Osteoblast (primary cell): ENCODE measurements at regions not wholly inside any gene's neighbourhood (a gene's known extent, or its start where the extent isn't known, plus 50 kb on each side); places are given as distances from the start of the nearest gene placed in this dataset.

Source experiments
- DNase-seq: peaks from one replicate; pipeline ENCODE4 v3.0.0; 2011; ENCODE audit warnings: low spot score, mixed read lengths; ENCODE audit not compliant: insufficient read length; ENCODE audit errors: missing footprints
- H2AFZ ChIP-seq: 2 replicates; pipeline ENCODE4 v1.6.0; 2011; ENCODE audit warnings: mild to moderate bottlenecking, low read length
- H3K27ac ChIP-seq: 2 replicates; pipeline ENCODE4 v1.5.1; 2011; ENCODE audit warnings: mild to moderate bottlenecking, low read depth, low read length, moderate library complexity
- H3K27me3 ChIP-seq: 2 replicates; pipeline ENCODE4 v1.6.0; 2012; ENCODE audit warnings: mild to moderate bottlenecking, control low read depth, inconsistent platforms, low read length, moderate library complexity; ENCODE audit not compliant: insufficient read depth
- H3K36me3 ChIP-seq: 2 replicates; pipeline ENCODE4 v1.5.1; 2011; ENCODE audit warnings: mild to moderate bottlenecking, low read length, control low read depth, moderate library complexity; ENCODE audit not compliant: insufficient read depth
- H3K4me1 ChIP-seq: 2 replicates; pipeline ENCODE4 v1.5.1; 2011; ENCODE audit warnings: mild to moderate bottlenecking, low read length, control low read depth, moderate library complexity; ENCODE audit not compliant: insufficient read depth
- H3K4me2 ChIP-seq: 2 replicates; pipeline ENCODE4 v1.6.0; 2011; ENCODE audit warnings: mild to moderate bottlenecking, low read length; ENCODE audit not compliant: insufficient read depth
- H3K4me3 ChIP-seq: fragments of 200-600 bp; sonication (generic); 3 replicates; pipeline ENCODE4 v1.5.1; 2012; ENCODE audit warnings: mild to moderate bottlenecking, low read length, inconsistent platforms; ENCODE audit not compliant: insufficient read depth
- H3K79me2 ChIP-seq: 2 replicates; pipeline ENCODE4 v1.6.0; 2012; ENCODE audit warnings: mild to moderate bottlenecking, low read length, control low read depth, inconsistent platforms; ENCODE audit not compliant: insufficient read depth
- H3K9me3 ChIP-seq: 2 replicates; pipeline ENCODE4 v1.5.1; 2011; ENCODE audit warnings: low read depth, low read length, control low read depth
- H4K20me1 ChIP-seq: 2 replicates; pipeline ENCODE4 v1.6.0; 2012; ENCODE audit warnings: mild to moderate bottlenecking, low read length, control low read depth; ENCODE audit not compliant: insufficient read depth
- CTCF ChIP-seq: IDR thresholded peaks from 2 replicates; pipeline ENCODE4 v1.5.1; 2011; ENCODE audit warnings: mild to moderate bottlenecking, low read depth, low read length, moderate library complexity; ENCODE audit errors: extremely low read depth

- Histone ChIP-seq H3K9me3 (no peaks in the 10 kb centered on the region), H3K4me1 (no peaks in the 10 kb centered on the region), H2AFZ (no peak overlapping the region), H3K27me3 (no peaks in the 10 kb centered on the region), H3K27ac (no peak overlapping the region), H3K79me2 (no peaks in the 10 kb centered on the region), H3K4me2 (no peak overlapping the region), H4K20me1 (no peaks in the 10 kb centered on the region), H3K36me3 (no peaks in the 10 kb centered on the region), H3K4me3 (no peak overlapping the region)
- DNase-seq: no peak
- no peak for TF ChIP-seq CTCF
Measured at GRCh38 chr9:82665324-82665723, 397.6 kb downstream of the RASEF start.

GRCh38 chr9:82668689-82669199 is 394.2 kb downstream of the RASEF start:
- DNase-seq: no peak
- Histone ChIP-seq H3K36me3 (no peaks in the 10 kb centered on the region), H3K27me3 (no peaks in the 10 kb centered on the region), H4K20me1 (no peaks in the 10 kb centered on the region), H3K4me3 (no peak overlapping the region), H3K27ac (no peak overlapping the region), H3K79me2 (no peaks in the 10 kb centered on the region), H3K9me3 (no peaks in the 10 kb centered on the region), H2AFZ (no peak overlapping the region), H3K4me1 (no peaks in the 10 kb centered on the region), H3K4me2 (no peak overlapping the region)
- no peak for TF ChIP-seq CTCF

- no peak overlapping the region for H3K4me2 ChIP-seq
- no peaks in the 10 kb centered on the region for H4K20me1 ChIP-seq
- no peak overlapping the region for H2AFZ ChIP-seq
- no peaks in the 10 kb centered on the region for H3K27me3 ChIP-seq
- no peak overlapping the region for H3K27ac ChIP-seq
- H3K9me3 ChIP-seq: no peaks in the 10 kb centered on the region
- H3K79me2 ChIP-seq: no peaks in the 10 kb centered on the region
- no peak for DNase-seq
- H3K4me1 ChIP-seq: no peaks in the 10 kb centered on the region
- no peaks in the 10 kb centered on the region for H3K36me3 ChIP-seq
- H3K4me3 ChIP-seq: no peak overlapping the region
- no peak for TF ChIP-seq CTCF
Measured at GRCh38 chr9:82670000-82670399, 392.9 kb downstream of the RASEF start.

- Histone ChIP-seq H3K79me2 (no peaks in the 10 kb centered on the region), H4K20me1 (no peaks in the 10 kb centered on the region), H3K4me3 (no peak overlapping the region), H3K27ac (no peak overlapping the region), H2AFZ (no peak overlapping the region), H3K27me3 (no peaks in the 10 kb centered on the region), H3K36me3 (no peaks in the 10 kb centered on the region), H3K4me2 (no peak overlapping the region), H3K9me3 (no peaks in the 10 kb centered on the region), H3K4me1 (no peaks in the 10 kb centered on the region)
- no peak for TF ChIP-seq CTCF
- DNase-seq: no peak
Measured at GRCh38 chr9:82670726-82671125, 392.2 kb downstream of the RASEF start.
